ENCODE measurements at regions not wholly inside any gene's neighbourhood (a gene's known extent, or its start where the extent isn't known, plus 50 kb on each side); places are given as distances from the start of the nearest gene placed in this dataset.

GRCh38 chr5:29157975-29158374 is 2035.5 kb upstream of the CDH6 start:
- H4K8ac ChIP-seq (ENCODE audit: low read depth, low read length): no peak overlapping the region
- no peaks in the 10 kb centered on the region for H3K79me2 ChIP-seq (ENCODE audit: control insufficient read depth, insufficient read depth, low read length, poor library complexity)
- no peaks in the 10 kb centered on the region for H3K79me1 ChIP-seq (ENCODE audit: low read length)
- no peak overlapping the region for H3K27ac ChIP-seq (ENCODE audit: low read depth, low read length)
- no peak overlapping the region for H4K91ac ChIP-seq (ENCODE audit: low read depth, low read length)
- no peak overlapping the region for H3K4me3 ChIP-seq (ENCODE audit: low read depth, low read length)
- H3K9ac ChIP-seq (ENCODE audit: low read length): no peak overlapping the region
- no CpG with 5 or more reads among the region's 1 CpG for WGBS (ENCODE audit: extremely low coverage, insufficient coverage, insufficient read length)
- H3K4me2 ChIP-seq (ENCODE audit: low read length): no peak overlapping the region
- H2AK5ac ChIP-seq (ENCODE audit: low read length): no peak overlapping the region
- H3K4me1 ChIP-seq (ENCODE audit: control insufficient read depth in 1 of 2, insufficient read depth in 2 of 2, low read length in 2 of 2): no peaks in the 10 kb centered on the region
- H3K27me3 ChIP-seq (ENCODE audit: insufficient read depth, low read length): no peaks in the 10 kb centered on the region
- no peaks in the 10 kb centered on the region for H3K9me3 ChIP-seq (ENCODE audit: insufficient read depth, low read depth, low read length)
- no peak overlapping the region for H3K23ac ChIP-seq (ENCODE audit: low read length)
- H2BK5ac ChIP-seq (ENCODE audit: low read depth, low read length, poor library complexity): no peak overlapping the region
- H2BK12ac ChIP-seq (ENCODE audit: low read length): no peak overlapping the region
- H3K14ac ChIP-seq (ENCODE audit: low read length): no peak overlapping the region
- no peak overlapping the region for H3K4ac ChIP-seq (ENCODE audit: low read depth, low read length)
- no peak overlapping the region for H3K18ac ChIP-seq (ENCODE audit: low read length)
- no peak for DNase-seq
- H3K36me3 ChIP-seq (ENCODE audit: control insufficient read depth in 1 of 2, insufficient read depth in 2 of 2, low read length in 2 of 2): no peaks in the 10 kb centered on the region
- no peak overlapping the region for H2BK120ac ChIP-seq (ENCODE audit: insufficient read depth, low read length, poor library complexity)
- no peak overlapping the region for H4K12ac ChIP-seq (ENCODE audit: low read depth, low read length)
- H2AFZ ChIP-seq (ENCODE audit: insufficient read depth, low read length, poor library complexity): no peak overlapping the region

DNA sequence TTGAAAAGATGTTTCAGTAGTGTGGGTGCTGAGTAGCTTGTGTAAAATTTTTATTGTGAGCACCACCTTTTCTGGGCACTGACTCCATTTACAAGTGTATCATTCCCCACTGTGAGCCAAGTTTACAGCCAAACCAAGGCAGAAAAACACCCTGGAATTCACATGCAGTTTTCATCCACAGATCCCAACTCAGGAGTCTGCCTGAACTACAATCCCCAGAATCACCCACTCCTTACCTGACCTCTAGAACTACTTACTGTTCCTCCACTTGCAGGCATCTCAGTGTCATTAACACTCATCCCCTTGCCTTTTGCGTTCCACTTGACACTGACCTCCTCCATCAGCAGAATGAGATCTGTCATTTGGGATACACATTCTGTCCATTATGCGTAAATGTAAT is 2042.6 kb upstream of the CDH6 start:
- Histone ChIP-seq H3K79me1 (ENCODE audit: low read length) (no peaks in the 10 kb centered on the region), H3K18ac (ENCODE audit: low read length) (no peak overlapping the region), H3K27ac (ENCODE audit: low read depth, low read length) (no peak overlapping the region), H3K4me1 (ENCODE audit: control insufficient read depth in 1 of 2, insufficient read depth in 2 of 2, low read length in 2 of 2) (no peaks in the 10 kb centered on the region), H4K12ac (ENCODE audit: low read depth, low read length) (no peak overlapping the region), H4K91ac (ENCODE audit: low read depth, low read length) (no peak overlapping the region), H3K4me2 (ENCODE audit: low read length) (no peak overlapping the region), H2BK5ac (ENCODE audit: low read depth, low read length, poor library complexity) (no peak overlapping the region), H3K23ac (ENCODE audit: low read length) (no peak overlapping the region), H2BK120ac (ENCODE audit: insufficient read depth, low read length, poor library complexity) (no peak overlapping the region), H3K79me2 (ENCODE audit: control insufficient read depth, insufficient read depth, low read length, poor library complexity) (no peaks in the 10 kb centered on the region), H3K27me3 (ENCODE audit: insufficient read depth, low read length) (no peaks in the 10 kb centered on the region), H2BK12ac (ENCODE audit: low read length) (no peak overlapping the region), H3K4ac (ENCODE audit: low read depth, low read length) (no peak overlapping the region), H3K14ac (ENCODE audit: low read length) (no peak overlapping the region), H2AFZ (ENCODE audit: insufficient read depth, low read length, poor library complexity) (no peak overlapping the region), H3K4me3 (ENCODE audit: low read depth, low read length) (no peak overlapping the region), H3K36me3 (ENCODE audit: control insufficient read depth in 1 of 2, insufficient read depth in 2 of 2, low read length in 2 of 2) (no peaks in the 10 kb centered on the region), H3K9ac (ENCODE audit: low read length) (no peak overlapping the region), H3K9me3 (ENCODE audit: insufficient read depth, low read depth, low read length) (no peaks in the 10 kb centered on the region), H4K8ac (ENCODE audit: low read depth, low read length) (no peak overlapping the region), H2AK5ac (ENCODE audit: low read length) (no peak overlapping the region)
- no CpG with 5 or more reads among the region's 2 CpGs for WGBS (ENCODE audit: extremely low coverage, insufficient coverage, insufficient read length)
- no peak for DNase-seq

- H3K9ac ChIP-seq (ENCODE audit: low read length): no peak overlapping the region
- no peak overlapping the region for H4K8ac ChIP-seq (ENCODE audit: low read depth, low read length)
- no peak overlapping the region for H3K18ac ChIP-seq (ENCODE audit: low read length)
- no peak for DNase-seq
- H3K27me3 ChIP-seq (ENCODE audit: insufficient read depth, low read length): no peaks in the 10 kb centered on the region
- no peaks in the 10 kb centered on the region for H3K79me1 ChIP-seq (ENCODE audit: low read length)
- H2BK12ac ChIP-seq (ENCODE audit: low read length): no peak overlapping the region
- H4K12ac ChIP-seq (ENCODE audit: low read depth, low read length): no peak overlapping the region
- H2AFZ ChIP-seq (ENCODE audit: insufficient read depth, low read length, poor library complexity): no peak overlapping the region
- no peak overlapping the region for H3K4ac ChIP-seq (ENCODE audit: low read depth, low read length)
- H3K4me2 ChIP-seq (ENCODE audit: low read length): no peak overlapping the region
- no peak overlapping the region for H3K27ac ChIP-seq (ENCODE audit: low read depth, low read length)
- no peaks in the 10 kb centered on the region for H3K79me2 ChIP-seq (ENCODE audit: control insufficient read depth, insufficient read depth, low read length, poor library complexity)
- no peak overlapping the region for H4K91ac ChIP-seq (ENCODE audit: low read depth, low read length)
- no peaks in the 10 kb centered on the region for H3K36me3 ChIP-seq (ENCODE audit: control insufficient read depth in 1 of 2, insufficient read depth in 2 of 2, low read length in 2 of 2)
- H3K4me1 ChIP-seq (ENCODE audit: control insufficient read depth in 1 of 2, insufficient read depth in 2 of 2, low read length in 2 of 2): no peaks in the 10 kb centered on the region
- H3K9me3 ChIP-seq (ENCODE audit: insufficient read depth, low read depth, low read length): no peaks in the 10 kb centered on the region
- H3K23ac ChIP-seq (ENCODE audit: low read length): no peak overlapping the region
- no peak overlapping the region for H3K14ac ChIP-seq (ENCODE audit: low read length)
- no peak overlapping the region for H2BK5ac ChIP-seq (ENCODE audit: low read depth, low read length, poor library complexity)
- no peak overlapping the region for H2BK120ac ChIP-seq (ENCODE audit: insufficient read depth, low read length, poor library complexity)
- no peak overlapping the region for H3K4me3 ChIP-seq (ENCODE audit: low read depth, low read length)
- WGBS (ENCODE audit: extremely low coverage, insufficient coverage, insufficient read length): no CpG with 5 or more reads among the region's 2 CpGs
- H2AK5ac ChIP-seq (ENCODE audit: low read length): no peak overlapping the region
Observed at GRCh38 chr5:29148581-29148980, 2044.9 kb upstream of the CDH6 start.

GRCh38 chr5:29148073-29148472 is 2045.4 kb upstream of the CDH6 start:
- H3K27me3 ChIP-seq (ENCODE audit: insufficient read depth, low read length): no peaks in the 10 kb centered on the region
- H3K4me1 ChIP-seq (ENCODE audit: control insufficient read depth in 1 of 2, insufficient read depth in 2 of 2, low read length in 2 of 2): no peaks in the 10 kb centered on the region
- no peak overlapping the region for H3K4me3 ChIP-seq (ENCODE audit: low read depth, low read length)
- H3K18ac ChIP-seq (ENCODE audit: low read length): no peak overlapping the region
- no peak overlapping the region for H2BK5ac ChIP-seq (ENCODE audit: low read depth, low read length, poor library complexity)
- H3K4ac ChIP-seq (ENCODE audit: low read depth, low read length): no peak overlapping the region
- H3K9ac ChIP-seq (ENCODE audit: low read length): no peak overlapping the region
- H4K12ac ChIP-seq (ENCODE audit: low read depth, low read length): no peak overlapping the region
- no peak overlapping the region for H2BK120ac ChIP-seq (ENCODE audit: insufficient read depth, low read length, poor library complexity)
- no peaks in the 10 kb centered on the region for H3K9me3 ChIP-seq (ENCODE audit: insufficient read depth, low read depth, low read length)
- H3K79me2 ChIP-seq (ENCODE audit: control insufficient read depth, insufficient read depth, low read length, poor library complexity): no peaks in the 10 kb centered on the region
- no peak overlapping the region for H3K14ac ChIP-seq (ENCODE audit: low read length)
- H2AFZ ChIP-seq (ENCODE audit: insufficient read depth, low read length, poor library complexity): no peak overlapping the region
- no peak overlapping the region for H3K27ac ChIP-seq (ENCODE audit: low read depth, low read length)
- no peak overlapping the region for H3K23ac ChIP-seq (ENCODE audit: low read length)
- H3K4me2 ChIP-seq (ENCODE audit: low read length): no peak overlapping the region
- H3K79me1 ChIP-seq (ENCODE audit: low read length): no peaks in the 10 kb centered on the region
- WGBS (ENCODE audit: extremely low coverage, insufficient coverage, insufficient read length): no CpG with 5 or more reads among the region's 3 CpGs
- H2BK12ac ChIP-seq (ENCODE audit: low read length): no peak overlapping the region
- DNase-seq: no peak
- H4K91ac ChIP-seq (ENCODE audit: low read depth, low read length): no peak overlapping the region
- H3K36me3 ChIP-seq (ENCODE audit: control insufficient read depth in 1 of 2, insufficient read depth in 2 of 2, low read length in 2 of 2): no peaks in the 10 kb centered on the region
- H4K8ac ChIP-seq (ENCODE audit: low read depth, low read length): no peak overlapping the region
- no peak overlapping the region for H2AK5ac ChIP-seq (ENCODE audit: low read length)
